Neural progenitor cell (in vitro differentiated cells): ENCODE measurements at regions not wholly inside any gene's neighbourhood (a gene's known extent, or its start where the extent isn't known, plus 50 kb on each side); places are given as distances from the start of the nearest gene placed in this dataset.

Experiments
- DNase-seq: peaks from one replicate; pipeline ENCODE4 v3.0.0-alpha.2; 2016; ENCODE audit warnings: low spot score
- H2AFZ ChIP-seq: fragments of 200-600 bp; sonication (generic); replicated peaks from 2 replicates; pipeline ENCODE4 v1.6.1; 2016; ENCODE audit warnings: antibody characterized with exemption
- H3F3A ChIP-seq: fragments of 200-600 bp; sonication (generic); 2 replicates; pipeline ENCODE4 v1.6.1; 2016; ENCODE audit warnings: antibody characterized with exemption, low read depth
- H3K27ac ChIP-seq: fragments of 200-600 bp; sonication (generic); 2 replicates; pipeline ENCODE4 v1.5.1; 2016; ENCODE audit warnings: mild to moderate bottlenecking
- H3K27me3 ChIP-seq: fragments of 200-600 bp; sonication (generic); 2 replicates; pipeline ENCODE4 v1.6.1; 2016; ENCODE audit warnings: mild to moderate bottlenecking, moderate library complexity
- H3K36me3 ChIP-seq: fragments of 200-600 bp; sonication (generic); 2 replicates; pipeline ENCODE4 v1.5.1; 2016
- H3K4me1 ChIP-seq: fragments of 200-600 bp; sonication (generic); 2 replicates; pipeline ENCODE4 v1.6.1; 2016; ENCODE audit warnings: mixed run types
- H3K4me2 ChIP-seq: fragments of 200-600 bp; sonication (generic); 2 replicates; pipeline ENCODE4 v1.6.1; 2016
- H3K4me3 ChIP-seq: fragments of 200-600 bp; sonication (generic); 2 replicates; pipeline ENCODE4 v1.5.1; 2016
- H3K79me2 ChIP-seq: fragments of 200-600 bp; sonication (generic); 2 replicates; pipeline ENCODE4 v1.6.1; 2016; ENCODE audit warnings: low read depth
- H3K9ac ChIP-seq: fragments of 200-600 bp; sonication (generic); 2 replicates; pipeline ENCODE4 v1.6.1; 2016
- H3K9me3 ChIP-seq: fragments of 200-600 bp; sonication (generic); 2 replicates; pipeline ENCODE4 v1.5.1; 2016; ENCODE audit warnings: low read depth
- H4K20me1 ChIP-seq: fragments of 200-600 bp; sonication (generic); 2 replicates; pipeline ENCODE4 v1.6.1; 2016; ENCODE audit warnings: low read depth
- H3K27ac Mint-ChIP-seq: 3 replicates; pipeline ENCODE4 v1.8.0; 2021; ENCODE audit warnings: mixed read lengths
- H3K27me3 Mint-ChIP-seq: 2 replicates; pipeline ENCODE4 v1.8.0; 2022; ENCODE audit warnings: low read depth, mild to moderate bottlenecking, inconsistent platforms, moderate library complexity, mixed read lengths; ENCODE audit not compliant: insufficient read depth
- H3K36me3 Mint-ChIP-seq: 3 replicates; pipeline ENCODE4 v1.8.0; 2021; ENCODE audit warnings: mixed read lengths
- H3K4me1 Mint-ChIP-seq: 3 replicates; pipeline ENCODE4 v1.8.0; 2021; ENCODE audit warnings: mixed read lengths
- H3K4me3 Mint-ChIP-seq: 3 replicates; pipeline ENCODE4 v1.8.0; 2021; ENCODE audit warnings: mild to moderate bottlenecking, moderate library complexity, mixed read lengths
- H3K9me3 Mint-ChIP-seq: 3 replicates; pipeline ENCODE4 v1.8.0; 2020; ENCODE audit warnings: mixed read lengths
- CTCF ChIP-seq: fragments of 200-600 bp; sonication (generic); IDR thresholded peaks from 2 replicates; pipeline ENCODE4 v1.5.1; 2017; ENCODE audit warnings: antibody characterized with exemption, mild to moderate bottlenecking
- EZH2 ChIP-seq: fragments of 200-600 bp; sonication (generic); IDR thresholded peaks from 2 replicates; pipeline ENCODE4 v1.6.1; 2017; ENCODE audit warnings: antibody characterized with exemption, mild to moderate bottlenecking, moderate library complexity
- EZH2phosphoT487 ChIP-seq: fragments of 200-600 bp; sonication (generic); IDR thresholded peaks from 2 replicates; pipeline ENCODE4 v1.6.1; 2017; ENCODE audit warnings: antibody characterized with exemption

GRCh38 chr14:97025722-97026121, 228.5 kb downstream of the VRK1 start:
- TF ChIP-seq CTCF: no peak
- TF ChIP-seq EZH2: no peak
- no peak for TF ChIP-seq EZH2phosphoT487
- H3K27ac Mint-ChIP-seq: no peak overlapping the region
- Histone ChIP-seq H3K4me1 (peaks cover 30% of the 10 kb centered on the region), H4K20me1 (peaks cover 5% of the 10 kb centered on the region), H3K36me3 (no peaks in the 10 kb centered on the region), H3K9ac (no peak overlapping the region), H2AFZ (no peak overlapping the region), H3K9me3 (no peaks in the 10 kb centered on the region), H3K4me3 (peak overlapping the region; percentile 27), H3K27ac (no peak overlapping the region), H3K4me2 (peak overlapping the region; percentile 64), H3F3A (no peaks in the 10 kb centered on the region), H3K27me3 (peaks cover 15% of the 10 kb centered on the region), H3K79me2 (no peaks in the 10 kb centered on the region)
- H3K9me3 Mint-ChIP-seq: no peaks in the 10 kb centered on the region
- peaks cover 65% of the 10 kb centered on the region for H3K4me1 Mint-ChIP-seq
- no peaks in the 10 kb centered on the region for H3K36me3 Mint-ChIP-seq
- peak overlapping the region; percentile 41 for H3K4me3 Mint-ChIP-seq
- DNase-seq: peak; percentile 48
- peaks cover 16% of the 10 kb centered on the region for H3K27me3 Mint-ChIP-seq

GRCh38 chr14:97027256-97027999, 230.2 kb downstream of the VRK1 start:
- H3K9me3 ChIP-seq: no peaks in the 10 kb centered on the region
- peaks cover 30% of the 10 kb centered on the region for H3K4me1 ChIP-seq
- peak; percentile 86 for DNase-seq
- no peaks in the 10 kb centered on the region for H3K79me2 ChIP-seq
- H3F3A ChIP-seq: no peaks in the 10 kb centered on the region
- peak overlapping the region; percentile 45 for H3K4me2 ChIP-seq
- Mint-ChIP-seq H3K36me3 (peaks cover 2% of the 10 kb centered on the region), H3K9me3 (peaks cover 4% of the 10 kb centered on the region), H3K4me3 (peak overlapping the region; percentile 69), H3K27me3 (peaks cover 14% of the 10 kb centered on the region), H3K4me1 (peaks cover 61% of the 10 kb centered on the region), H3K27ac (peak overlapping the region; percentile 97)
- peaks cover 5% of the 10 kb centered on the region for H4K20me1 ChIP-seq
- no peak overlapping the region for H3K4me3 ChIP-seq
- TF ChIP-seq EZH2 (no peak), EZH2phosphoT487 (no peak), CTCF (no peak)
- H3K9ac ChIP-seq: no peak overlapping the region
- no peaks in the 10 kb centered on the region for H3K36me3 ChIP-seq
- peaks cover 25% of the 10 kb centered on the region for H3K27me3 ChIP-seq
- H2AFZ ChIP-seq: no peak overlapping the region
- H3K27ac ChIP-seq: no peak overlapping the region

DNA sequence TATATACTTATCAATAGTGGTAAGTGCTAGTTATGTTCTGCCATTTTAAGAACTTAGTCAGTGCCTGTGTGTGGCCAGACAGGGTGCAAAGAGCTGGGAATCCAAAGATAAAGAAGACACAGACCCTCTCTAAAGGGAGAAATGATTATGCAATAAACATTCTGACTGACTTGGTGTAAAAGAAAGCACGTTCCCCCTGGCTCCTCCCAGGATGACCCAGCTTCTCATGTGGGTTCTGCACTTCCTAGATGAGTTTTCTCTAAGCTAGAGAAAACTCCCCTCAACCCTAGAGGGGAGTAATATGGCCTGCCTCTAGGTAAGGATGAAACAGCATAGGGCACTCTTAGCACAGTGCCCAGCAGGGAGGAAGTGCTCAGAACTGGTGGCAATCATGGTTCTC, 231.2 kb downstream of the VRK1 start:
- Mint-ChIP-seq H3K4me3 (no peak overlapping the region), H3K4me1 (peaks cover 55% of the 10 kb centered on the region), H3K27ac (peak overlapping the region; percentile 97), H3K9me3 (peaks cover 4% of the 10 kb centered on the region), H3K27me3 (peaks cover 16% of the 10 kb centered on the region), H3K36me3 (peaks cover 2% of the 10 kb centered on the region)
- Histone ChIP-seq H3K27me3 (peaks cover 34% of the 10 kb centered on the region), H3K9ac (no peak overlapping the region), H3K36me3 (no peaks in the 10 kb centered on the region), H3K79me2 (no peaks in the 10 kb centered on the region), H3K27ac (no peak overlapping the region), H2AFZ (no peak overlapping the region), H3K4me1 (peaks cover 32% of the 10 kb centered on the region), H3K4me2 (no peak overlapping the region), H3K4me3 (no peak overlapping the region), H3F3A (no peaks in the 10 kb centered on the region), H4K20me1 (peaks cover 5% of the 10 kb centered on the region), H3K9me3 (no peaks in the 10 kb centered on the region)
- TF ChIP-seq EZH2phosphoT487: no peak
- no peak for DNase-seq

- H4K20me1 ChIP-seq: peaks cover 5% of the 10 kb centered on the region
- Mint-ChIP-seq H3K4me1 (peaks cover 46% of the 10 kb centered on the region), H3K4me3 (no peak overlapping the region), H3K27me3 (peaks cover 14% of the 10 kb centered on the region), H3K36me3 (peaks cover 2% of the 10 kb centered on the region), H3K27ac (no peak overlapping the region), H3K9me3 (peaks cover 4% of the 10 kb centered on the region)
- H3K4me1 ChIP-seq: peaks cover 32% of the 10 kb centered on the region
- no peak for DNase-seq
- no peak overlapping the region for H3K27ac ChIP-seq
- H3F3A ChIP-seq: no peaks in the 10 kb centered on the region
- H3K9me3 ChIP-seq: no peaks in the 10 kb centered on the region
- H3K9ac ChIP-seq: no peak overlapping the region
- no peak for TF ChIP-seq EZH2phosphoT487
- no peak for TF ChIP-seq CTCF
- no peak for TF ChIP-seq EZH2
- H3K79me2 ChIP-seq: no peaks in the 10 kb centered on the region
- H2AFZ ChIP-seq: no peak overlapping the region
- H3K36me3 ChIP-seq: no peaks in the 10 kb centered on the region
- H3K27me3 ChIP-seq: peaks cover 47% of the 10 kb centered on the region
- H3K4me3 ChIP-seq: no peak overlapping the region
- no peak overlapping the region for H3K4me2 ChIP-seq
Measured at GRCh38 chr14:97029800-97030199, 232.6 kb downstream of the VRK1 start.
